Gastroesophageal sphincter (tissue), 4 donors: ENCODE measurements at regions not wholly inside any gene's neighbourhood (a gene's known extent, or its start where the extent isn't known, plus 50 kb on each side); places are given as distances from the start of the nearest gene placed in this dataset.

Source experiments
- ATAC-seq: fragments of 150-250 bp; one replicate; pipeline ENCODE4 v1.9.1; 2016; ENCODE audit warnings: mild to moderate bottlenecking, moderate library complexity
- H3K27ac ChIP-seq, 4 donors: fragments of 200-600 bp; sonication (generic) in 3 of 4; 1 replicate in 3 of 4; 2 replicates in 1 of 4; pipeline ENCODE4 v1.5.1; 2016 to 2019
- H3K27me3 ChIP-seq: fragments of 200-600 bp; sonication (generic); one replicate; pipeline ENCODE4 v1.5.1; 2019
- H3K36me3 ChIP-seq, 2 donors: fragments of 200-600 bp; sonication (generic); one replicate each; pipeline ENCODE4 v1.5.1; 2019; ENCODE audit warnings: control low read depth in 1 of 2
- H3K4me1 ChIP-seq, 3 donors: fragments of 200-600 bp; sonication (generic); 1 replicate in 2 of 3; 2 replicates in 1 of 3; pipeline ENCODE4 v1.5.1; 2016 to 2019; ENCODE audit warnings: control low read depth in 2 of 3
- H3K4me3 ChIP-seq, 2 donors: fragments of 200-600 bp; sonication (generic); one replicate each; pipeline ENCODE4 v1.5.1; 2019; ENCODE audit warnings: mild to moderate bottlenecking in 1 of 2, moderate library complexity in 1 of 2
- H3K9me3 ChIP-seq, 3 donors: fragments of 200-600 bp; sonication (generic); one replicate each; pipeline ENCODE4 v1.5.1; 2017 to 2019; ENCODE audit warnings: control low read depth in 2 of 3
- CTCF ChIP-seq, 4 experiments: fragments of 200-600 bp in 2 of 4; fragments of 450-650 bp in 2 of 4; sonication (generic) in 1 of 4; IDR thresholded peaks; one replicate each; pipeline ENCODE4 v1.5.1; 2017 to 2019; ENCODE audit warnings: antibody characterized with exemption in 4 of 4, mild to moderate bottlenecking in 2 of 4, moderate library complexity in 2 of 4
- EP300 ChIP-seq: sonication (generic); formaldehyde crosslinking; IDR thresholded peaks from one replicate; pipeline ENCODE4 v1.6.1; 2017; ENCODE audit warnings: antibody characterized with exemption, mild to moderate bottlenecking
- POLR2A ChIP-seq, 2 donors: fragments of 450-650 bp; IDR thresholded peaks; one replicate each; pipeline ENCODE4 v1.6.1; 2017; ENCODE audit warnings: antibody characterized with exemption in 2 of 2, mild to moderate bottlenecking in 2 of 2, moderate library complexity in 1 of 2
- POLR2AphosphoS5 ChIP-seq: sonication (generic); formaldehyde crosslinking; IDR thresholded peaks from one replicate; pipeline ENCODE4 v1.6.1; 2017; ENCODE audit warnings: antibody characterized with exemption
- WGBS, 2 donors: methylation state at CpG; one replicate each; pipeline ENCODE4 v1.1.5; 2018; ENCODE audit warnings: low coverage in 1 of 2; 5-methylcytosine and 5-hydroxymethylcytosine counted together

- Histone ChIP-seq H3K27me3 (no peaks in the 10 kb centered on the region), H3K9me3 (no peaks in the 10 kb centered on the region), H3K4me1 (no peaks in the 10 kb centered on the region), H3K4me3 (no peak overlapping the region), H3K36me3 (no peaks in the 10 kb centered on the region), H3K27ac (no peak overlapping the region)
- ATAC-seq: no peak
- TF ChIP-seq EP300: no peak
- no peak for TF ChIP-seq POLR2AphosphoS5
- TF ChIP-seq CTCF (IDR thresholded peaks at IDR 0.05): no peak
- TF ChIP-seq POLR2A (IDR thresholded peaks at IDR 0.05): no peak
- 46 to 47% methylated on average over 4 of the region's 4 CpGs for WGBS, 2 donors
Observed at GRCh38 chr10:36634916-36635315, 490.5 kb upstream of the ANKRD30A start.

- no peaks in the 10 kb centered on the region for H3K9me3 ChIP-seq
- ATAC-seq: no peak
- no peaks in the 10 kb centered on the region for H3K4me1 ChIP-seq
- no peak overlapping the region for H3K4me3 ChIP-seq
- 30 to 39% methylated on average over 3 of the region's 3 CpGs for WGBS, 2 donors
- H3K27ac ChIP-seq: no peak overlapping the region
- H3K27me3 ChIP-seq: no peaks in the 10 kb centered on the region
- TF ChIP-seq EP300: no peak
- no peak for TF ChIP-seq POLR2AphosphoS5
- no peak for TF ChIP-seq CTCF (IDR thresholded peaks at IDR 0.05)
- TF ChIP-seq POLR2A (IDR thresholded peaks at IDR 0.05): no peak
- H3K36me3 ChIP-seq: no peaks in the 10 kb centered on the region
Observed at GRCh38 chr10:36630267-36630666, 495.1 kb upstream of the ANKRD30A start.

- no peak overlapping the region for H3K4me3 ChIP-seq
- H3K27ac ChIP-seq: no peak overlapping the region
- ATAC-seq: no peak
- no peaks in the 10 kb centered on the region for H3K4me1 ChIP-seq
- H3K9me3 ChIP-seq: no peaks in the 10 kb centered on the region
- no peak for TF ChIP-seq POLR2AphosphoS5
- TF ChIP-seq POLR2A (IDR thresholded peaks at IDR 0.05): no peak
- TF ChIP-seq CTCF (IDR thresholded peaks at IDR 0.05): no peak
- no peak for TF ChIP-seq EP300
- no peaks in the 10 kb centered on the region for H3K27me3 ChIP-seq
- H3K36me3 ChIP-seq: no peaks in the 10 kb centered on the region
- WGBS, 2 donors: 95 to 97% methylated on average over 2 of the region's 2 CpGs
Observed at GRCh38 chr10:36629476-36629875, 495.9 kb upstream of the ANKRD30A start.

GRCh38 chr10:36624551-36625100 is 500.8 kb upstream of the ANKRD30A start:
- Histone ChIP-seq H3K36me3 (no peaks in the 10 kb centered on the region), H3K27ac (no peak overlapping the region), H3K4me1 (no peaks in the 10 kb centered on the region), H3K4me3 (no peak overlapping the region), H3K9me3 (no peaks in the 10 kb centered on the region), H3K27me3 (no peaks in the 10 kb centered on the region)
- no peak for TF ChIP-seq POLR2A (IDR thresholded peaks at IDR 0.05)
- TF ChIP-seq EP300: no peak
- no peak for TF ChIP-seq POLR2AphosphoS5
- no peak for TF ChIP-seq CTCF (IDR thresholded peaks at IDR 0.05)
- WGBS, 2 donors: 97 to 100% methylated on average over 3 of the region's 3 CpGs
- ATAC-seq: no peak

- 42 to 76% methylated on average over 2 of the region's 2 CpGs for WGBS, 2 donors
- ATAC-seq: no peak
- Histone ChIP-seq H3K27me3 (no peaks in the 10 kb centered on the region), H3K36me3 (no peaks in the 10 kb centered on the region), H3K4me1 (no peaks in the 10 kb centered on the region), H3K9me3 (no peaks in the 10 kb centered on the region), H3K27ac (no peak overlapping the region), H3K4me3 (no peak overlapping the region)
- TF ChIP-seq POLR2AphosphoS5 (no peak), EP300 (no peak), POLR2A (IDR thresholded peaks at IDR 0.05) (no peak), CTCF (IDR thresholded peaks at IDR 0.05) (no peak)
Observed at GRCh38 chr10:36621346-36621745, 504.1 kb upstream of the ANKRD30A start.
